Right cardiac atrium (tissue), 5 donors: ENCODE measurements at regions not wholly inside any gene's neighbourhood (a gene's known extent, or its start where the extent isn't known, plus 50 kb on each side); places are given as distances from the start of the nearest gene placed in this dataset.

ENCODE experiments used
- ATAC-seq, 2 donors: fragments of 200-7000 bp; cut with Tn5 transposase; one replicate each; pipeline versions ENCODE4 v1.8.0 to v1.9.1; 2020; ENCODE audit warnings: moderate library complexity in 2 of 2, mild to moderate bottlenecking in 1 of 2
- DNase-seq, 3 donors: peaks; one replicate each; pipeline ENCODE4 v3.0.0-alpha.2; 2020
- H3K27ac ChIP-seq: one replicate; pipeline ENCODE4 v1.5.1; 2013; ENCODE audit warnings: mild to moderate bottlenecking, low read length, control low read depth, moderate library complexity
- H3K27me3 ChIP-seq: one replicate; pipeline ENCODE4 v1.6.1; 2013; ENCODE audit not compliant: control insufficient read depth, insufficient read depth
- H3K4me1 ChIP-seq: one replicate; pipeline ENCODE4 v1.6.1; 2013; ENCODE audit warnings: low read length; ENCODE audit not compliant: control insufficient read depth, insufficient read depth
- H3K4me3 ChIP-seq: one replicate; pipeline ENCODE4 v1.5.1; 2013; ENCODE audit warnings: low read length, control low read depth
- H3K9me3 ChIP-seq: one replicate; pipeline ENCODE4 v1.6.1; 2013; ENCODE audit warnings: low read length; ENCODE audit not compliant: control insufficient read depth
- WGBS: extraction: QIAGEN DNeasy Blood & Tissue Kit; methylation state at CpG from one replicate; pipeline ENCODE4 v1.1.7; 2013; 5-methylcytosine and 5-hydroxymethylcytosine counted together
- intact Hi-C, 4 donors: fragments of 100-400 bp; cut with DNase I; formaldehyde crosslinking; loops; one replicate each; pipeline versions ENCODE4 v1.11.0 to v1.14.0; 2022 to 2023
- donor health status: healthy with polysubstance abuse.
- donor health status: DM: no; HTN: yes; CAD: no.
- donor health status: DM: no; HTN: no; CAD: no.
- donor health status: DM: no; HTN: yes; CAD: no; lungs with severe emphysema.
- donor health status: DM: yes; HTN: yes; CAD: no.

GRCh38 chr4:127139788-127140286, 492.9 kb upstream of the INTU start:
- no peak overlapping the region for H3K4me3 ChIP-seq
- intact Hi-C loops, result no loop called here
- H3K27ac ChIP-seq, result no peak overlapping the region
- DNase-seq, result no peak
- H3K4me1 ChIP-seq, result no peaks in the 10 kb centered on the region
- ATAC-seq, result no peak
- no peaks in the 10 kb centered on the region for H3K27me3 ChIP-seq
- 82% methylated on average over 6 of the region's 6 CpGs for WGBS
- no peaks in the 10 kb centered on the region for H3K9me3 ChIP-seq

- Histone ChIP-seq H3K27ac (no peak overlapping the region), H3K4me1 (no peaks in the 10 kb centered on the region), H3K9me3 (no peaks in the 10 kb centered on the region), H3K27me3 (no peaks in the 10 kb centered on the region), H3K4me3 (no peak overlapping the region)
- DNase-seq (no peak), ATAC-seq (no peak)
- 83% methylated on average over 3 of the region's 3 CpGs for WGBS
- intact Hi-C loops, result no loop called here
Observed at GRCh38 chr4:127140306-127140705, 492.5 kb upstream of the INTU start.

DNA sequence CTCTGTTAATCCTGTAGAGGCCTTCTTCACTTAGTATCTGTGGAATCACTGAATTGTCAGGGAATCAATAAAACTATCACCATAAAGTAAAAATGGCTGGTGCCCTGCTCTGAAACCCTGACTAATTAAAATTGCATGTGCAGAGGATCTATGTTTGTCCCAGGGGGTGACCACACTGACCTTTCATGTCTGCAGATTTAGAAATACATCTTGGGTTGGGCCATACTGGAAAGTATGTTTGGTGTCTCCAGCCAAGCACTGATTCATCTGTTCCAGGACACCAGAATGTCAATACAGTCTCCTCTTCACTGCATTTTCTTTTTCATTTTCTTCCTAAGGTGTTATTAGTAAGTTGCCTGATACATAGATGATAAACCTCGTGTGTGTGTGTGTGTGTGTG, 490.9 kb upstream of the INTU start:
- no peaks in the 10 kb centered on the region for H3K4me1 ChIP-seq
- 63% methylated on average over 1 of the region's 1 CpG for WGBS
- no peak overlapping the region for H3K27ac ChIP-seq
- no peak overlapping the region for H3K4me3 ChIP-seq
- no peaks in the 10 kb centered on the region for H3K27me3 ChIP-seq
- intact Hi-C loops, result no loop called here
- DNase-seq (no peak), ATAC-seq (no peak)
- H3K9me3 ChIP-seq, result no peaks in the 10 kb centered on the region

GRCh38 chr4:127143460-127144195, 489.1 kb upstream of the INTU start:
- H3K27ac ChIP-seq, result no peak overlapping the region
- WGBS, result 54% methylated on average over 5 of the region's 5 CpGs
- intact Hi-C loops, result no loop called here

GRCh38 chr4:127145006-127145540, 487.7 kb upstream of the INTU start:
- no peaks in the 10 kb centered on the region for H3K27me3 ChIP-seq
- DNase-seq (no peak), ATAC-seq (no peak)
- no peak overlapping the region for H3K27ac ChIP-seq
- H3K4me1 ChIP-seq, result no peaks in the 10 kb centered on the region
- no peak overlapping the region for H3K4me3 ChIP-seq
- intact Hi-C loops, result no loop called here
- WGBS, result 75% methylated on average over 5 of the region's 5 CpGs
- no peaks in the 10 kb centered on the region for H3K9me3 ChIP-seq

More at GRCh38 chr4:127143460-127144195, 489.1 kb upstream of the INTU start:
- ATAC-seq, result no peak
- no peak for DNase-seq
- Histone ChIP-seq H3K9me3 (no peaks in the 10 kb centered on the region), H3K27me3 (no peaks in the 10 kb centered on the region), H3K4me1 (no peaks in the 10 kb centered on the region), H3K4me3 (no peak overlapping the region)

DNA sequence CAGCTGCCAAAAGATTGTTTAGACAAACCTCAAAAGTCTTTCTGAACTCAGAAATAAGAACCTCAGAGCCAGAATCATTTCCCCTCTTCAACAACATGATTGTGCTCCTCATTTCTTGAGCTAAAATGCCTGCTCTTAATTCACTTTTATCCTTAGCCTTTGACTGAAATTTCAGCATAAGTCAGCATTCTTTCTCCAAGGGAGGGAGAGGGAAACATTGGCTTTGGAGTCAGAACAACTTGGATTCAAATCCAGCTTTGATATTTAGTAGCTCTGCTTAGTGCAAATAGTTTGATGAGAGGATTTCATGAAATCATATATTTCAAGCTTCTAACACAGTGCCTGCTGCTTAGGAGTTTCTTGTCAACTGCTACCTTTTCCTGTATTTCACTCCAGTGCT, 484.6 kb upstream of the INTU start:
- no peak for ATAC-seq
- Histone ChIP-seq H3K27ac (no peak overlapping the region), H3K4me1 (no peaks in the 10 kb centered on the region), H3K27me3 (no peaks in the 10 kb centered on the region), H3K4me3 (no peak overlapping the region), H3K9me3 (no peaks in the 10 kb centered on the region)
- no peak for DNase-seq
- intact Hi-C loops, result no loop called here

DNA sequence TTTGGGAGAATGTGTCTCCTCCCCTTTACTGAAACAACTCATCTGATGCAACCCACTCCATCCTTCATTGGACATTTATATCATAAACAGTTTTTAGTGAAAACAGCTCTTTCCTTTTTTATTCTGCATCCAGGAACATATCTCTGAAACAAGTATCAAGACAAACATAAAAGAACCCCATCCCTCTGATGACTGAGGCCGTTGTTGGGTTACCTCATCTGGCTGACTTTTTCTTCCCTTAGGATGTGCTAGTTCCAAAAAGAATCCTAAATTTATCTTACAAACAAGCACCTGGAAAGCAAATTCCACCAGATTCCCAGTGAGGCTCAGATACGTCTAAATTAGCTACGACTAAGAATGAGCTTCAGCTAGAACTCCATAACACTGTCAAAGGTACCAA, 483.7 kb upstream of the INTU start:
- WGBS, result 89% methylated on average over 3 of the region's 3 CpGs
- H3K4me3 ChIP-seq, result no peak overlapping the region
- H3K27ac ChIP-seq, result no peak overlapping the region
- no peaks in the 10 kb centered on the region for H3K4me1 ChIP-seq
- H3K27me3 ChIP-seq, result no peaks in the 10 kb centered on the region
- H3K9me3 ChIP-seq, result no peaks in the 10 kb centered on the region
- ATAC-seq (no peak), DNase-seq (no peak)
- intact Hi-C loops, result no loop called here

- Histone ChIP-seq H3K4me1 (no peaks in the 10 kb centered on the region), H3K4me3 (no peak overlapping the region), H3K9me3 (no peaks in the 10 kb centered on the region), H3K27me3 (no peaks in the 10 kb centered on the region), H3K27ac (no peak overlapping the region)
- DNase-seq (no peak), ATAC-seq (no peak)
- intact Hi-C loops, result no loop called here
Observed at GRCh38 chr4:127151941-127152340, 480.8 kb upstream of the INTU start.

GRCh38 chr4:127155116-127155515, 477.6 kb upstream of the INTU start:
- Histone ChIP-seq H3K4me1 (no peaks in the 10 kb centered on the region), H3K4me3 (no peak overlapping the region), H3K27ac (no peak overlapping the region), H3K27me3 (no peaks in the 10 kb centered on the region), H3K9me3 (no peaks in the 10 kb centered on the region)
- ATAC-seq, result no peak
- no peak for DNase-seq
- intact Hi-C loops, result no loop called here
- WGBS, result 79% methylated on average over 2 of the region's 2 CpGs

GRCh38 chr4:127155555-127155954, 477.2 kb upstream of the INTU start:
- 61% methylated on average over 1 of the region's 1 CpG for WGBS

GRCh38 chr4:127162741-127163140, 470.0 kb upstream of the INTU start:
- ATAC-seq, result no peak
- no peak for DNase-seq

More at GRCh38 chr4:127155555-127155954, 477.2 kb upstream of the INTU start:
- Histone ChIP-seq H3K27me3 (no peaks in the 10 kb centered on the region), H3K9me3 (no peaks in the 10 kb centered on the region), H3K4me3 (no peak overlapping the region), H3K27ac (no peak overlapping the region), H3K4me1 (no peaks in the 10 kb centered on the region)
- ATAC-seq, result no peak
- no peak for DNase-seq
- intact Hi-C loops, result no loop called here

More at GRCh38 chr4:127162741-127163140, 470.0 kb upstream of the INTU start:
- no peaks in the 10 kb centered on the region for H3K4me1 ChIP-seq
- H3K4me3 ChIP-seq, result no peak overlapping the region
- WGBS, result 76% methylated on average over 3 of the region's 3 CpGs
- intact Hi-C loops, result no loop called here
- no peaks in the 10 kb centered on the region for H3K27me3 ChIP-seq
- no peaks in the 10 kb centered on the region for H3K9me3 ChIP-seq
- H3K27ac ChIP-seq, result no peak overlapping the region
